ENCODE measurements at regions not wholly inside any gene's neighbourhood (a gene's known extent, or its start where the extent isn't known, plus 50 kb on each side); places are given as distances from the start of the nearest gene placed in this dataset.

GRCh38 chr6:85705220-85705619 lies 62.5 kb upstream of the SYNCRIP start:
- no peak for TF ChIP-seq NFIC (IDR thresholded peaks at IDR 0.05)
- no peak for TF ChIP-seq REST (IDR thresholded peaks at IDR 0.05; ENCODE audit: low read depth)
- no peak for TF ChIP-seq MAX (IDR thresholded peaks at IDR 0.05)
- no peak for TF ChIP-seq TCF12 (IDR thresholded peaks at IDR 0.05; ENCODE audit: low read depth)
